Posterior vena cava (tissue), 2 donors: ENCODE measurements at regions not wholly inside any gene's neighbourhood (a gene's known extent, or its start where the extent isn't known, plus 50 kb on each side); places are given as distances from the start of the nearest gene placed in this dataset.

ENCODE experiments used
- DNase-seq: peaks from one replicate; pipeline ENCODE4 v3.0.0-alpha.2; 2020; ENCODE audit warnings: low spot score
- intact Hi-C, 2 donors: fragments of 100-400 bp; cut with DNase I; formaldehyde crosslinking; loops; one replicate each; pipeline versions ENCODE4 v1.14.1 to v1.14.2; 2022 to 2023
- donor health status: DM: yes; HTN: yes; CAD: no.
- donor health status: DM: yes; HTN: yes; CAD: no.

DNA sequence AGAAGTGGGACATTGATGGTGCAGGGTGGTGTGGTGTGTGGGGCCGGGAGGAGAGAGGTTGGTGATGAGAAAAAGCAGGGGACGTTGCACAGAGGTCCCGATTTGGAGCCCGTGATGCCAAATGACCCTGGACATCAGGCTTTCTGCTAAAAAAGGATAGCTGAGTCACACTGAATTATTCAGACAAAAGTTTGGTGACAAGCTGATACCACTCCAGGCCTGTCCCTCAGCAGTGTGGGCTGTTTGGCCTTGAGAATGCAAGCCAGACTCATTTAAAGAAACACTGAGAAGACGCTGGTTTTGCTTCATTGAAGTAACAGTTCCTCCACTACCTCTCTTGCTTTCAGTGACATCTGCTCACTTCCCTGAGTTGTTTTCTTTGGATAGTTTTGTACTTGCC is 262.1 kb upstream of the PWP1 start:
- intact Hi-C loops, result no loop called here
- DNase-seq, result no peak

DNA sequence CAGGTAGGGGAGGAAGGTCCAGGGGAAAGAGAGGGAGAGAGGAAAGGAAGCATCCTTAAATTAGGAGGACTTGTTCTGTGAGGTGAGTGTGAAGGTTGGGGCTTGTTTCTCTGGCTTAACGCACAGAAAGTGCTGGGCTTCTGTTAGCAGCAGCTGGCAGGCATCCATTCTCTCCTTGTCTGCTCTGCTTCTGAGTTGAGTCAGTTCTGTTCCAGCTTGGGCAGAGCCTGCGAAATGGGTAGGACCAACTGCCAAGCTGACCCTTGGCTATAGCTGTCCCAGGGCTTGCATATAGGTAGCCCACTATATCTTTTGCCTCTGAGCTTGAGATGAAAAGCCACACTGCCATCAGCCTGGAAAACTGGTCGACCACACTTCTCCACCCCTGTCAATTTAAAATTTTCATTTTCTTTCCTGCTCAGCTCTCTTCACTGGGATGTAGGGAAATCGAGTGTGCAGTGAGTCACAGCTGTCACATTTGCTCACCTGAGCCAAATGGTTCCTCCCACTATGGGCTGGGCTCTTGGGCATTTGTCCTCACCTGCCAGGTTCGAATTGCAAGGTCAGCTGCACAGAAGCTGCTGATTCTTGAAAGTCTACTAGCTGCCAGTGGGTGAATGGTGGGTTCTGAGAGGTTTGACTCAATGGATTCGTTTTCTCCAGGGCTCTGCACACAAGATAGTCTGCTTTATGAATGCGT is 256.4 kb upstream of the PWP1 start:
- intact Hi-C loops, result no loop called here

DNA sequence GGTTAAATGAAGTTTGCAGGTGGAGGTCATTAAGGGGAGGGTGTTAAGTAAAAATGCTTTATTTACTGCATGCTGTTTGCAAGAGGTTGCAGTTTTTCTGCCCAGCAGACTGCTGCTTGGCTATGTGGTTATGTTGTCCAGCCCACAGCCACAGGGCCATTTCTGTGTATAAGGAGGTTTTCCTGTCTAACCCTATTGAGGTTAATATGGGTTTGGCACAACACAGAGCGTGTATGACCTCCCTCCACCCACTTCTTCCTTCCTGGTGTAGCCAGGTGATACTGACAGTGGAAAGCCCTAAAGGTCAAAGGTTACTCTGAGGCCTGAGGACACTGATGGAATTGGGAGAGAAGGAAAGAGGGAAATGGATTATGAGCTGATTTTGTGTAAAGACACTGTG is 253.7 kb upstream of the PWP1 start:
- no peak for DNase-seq
- intact Hi-C loops, result no loop called here

More for the DNA sequence above, 256.4 kb upstream of the PWP1 start:
- no peak for DNase-seq

DNA sequence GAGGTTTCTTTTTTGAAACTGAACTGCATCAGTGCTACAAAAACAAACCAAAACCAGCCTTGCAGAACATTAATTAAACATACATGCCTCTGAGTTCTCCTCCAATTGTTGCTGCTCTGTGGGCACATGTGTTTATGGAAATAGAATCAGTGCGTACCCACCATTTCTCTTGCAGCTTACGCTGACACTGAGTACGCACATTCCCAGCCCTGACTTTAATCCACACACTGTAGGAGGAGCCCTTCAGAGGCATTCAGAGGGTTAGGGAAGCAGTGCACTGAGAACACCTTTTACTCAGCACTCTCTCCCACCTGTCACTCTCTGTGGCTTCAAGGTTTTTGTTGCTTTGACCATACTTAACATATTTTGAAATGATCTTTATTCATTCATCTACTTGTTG is 250.5 kb upstream of the PWP1 start:
- no peak for DNase-seq
- intact Hi-C loops, result no loop called here

DNA sequence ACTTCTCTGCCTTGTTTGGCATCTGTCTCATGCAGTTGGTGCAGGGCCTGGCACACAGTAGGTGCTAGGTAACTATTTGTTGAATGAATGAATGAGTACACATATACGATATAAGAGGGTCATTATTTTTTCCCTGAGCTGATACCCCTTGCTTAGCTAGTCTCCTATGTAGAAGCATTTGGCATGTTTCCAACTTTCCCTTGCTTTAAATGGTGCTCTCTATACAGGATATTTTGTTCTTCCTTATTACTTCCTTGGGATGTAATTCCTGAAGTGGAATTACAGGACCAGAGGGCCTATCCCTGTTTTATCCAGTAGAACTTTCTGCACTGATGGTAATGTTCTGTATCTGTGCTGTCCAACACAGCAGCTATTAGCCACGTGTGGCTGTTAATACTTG is 250.1 kb upstream of the PWP1 start:
- no peak for DNase-seq
- intact Hi-C loops, result no loop called here

DNA sequence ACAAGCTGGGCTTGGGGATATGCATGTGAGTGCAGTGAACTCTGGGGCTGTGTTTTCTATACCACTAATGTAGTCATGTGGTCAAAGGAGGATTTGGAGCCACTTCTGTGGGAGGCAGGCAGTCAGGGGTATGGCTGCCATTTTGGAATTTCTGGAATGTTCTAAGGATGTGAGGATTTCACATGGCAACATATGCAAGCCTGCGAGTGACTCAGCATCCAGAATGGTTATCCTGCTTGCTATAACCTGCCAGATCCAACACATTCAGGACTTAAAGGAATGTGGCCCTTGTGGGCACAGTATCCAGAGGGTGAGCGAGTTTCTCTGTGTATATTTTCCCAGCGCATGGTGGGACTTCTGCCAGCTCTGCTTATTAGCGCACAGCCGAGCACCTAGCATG is 249.2 kb upstream of the PWP1 start:
- intact Hi-C loops, result no loop called here
- no peak for DNase-seq

DNA sequence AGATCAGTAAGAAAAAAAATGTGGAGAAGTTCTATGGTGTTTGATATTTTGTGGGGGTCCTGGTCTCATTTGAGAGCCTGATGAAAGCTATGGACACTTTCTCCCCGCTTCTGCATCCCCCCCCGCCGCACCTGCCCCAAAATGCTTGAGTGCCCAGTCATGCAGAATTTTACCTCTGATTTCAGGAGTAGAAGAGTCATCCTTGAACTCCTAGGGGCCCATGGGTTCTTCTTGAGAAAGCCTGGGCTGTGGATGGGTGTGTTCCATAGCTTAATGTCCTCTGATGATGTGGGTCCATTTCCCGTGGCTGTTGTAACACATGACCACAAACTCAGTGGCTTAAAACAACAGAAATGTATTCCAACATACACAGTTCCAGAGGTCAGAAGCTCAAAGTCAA is 248.8 kb upstream of the PWP1 start:
- intact Hi-C loops, result no loop called here
- no peak for DNase-seq

GRCh38 chr12:107437954-107438353 is 247.6 kb upstream of the PWP1 start:
- DNase-seq, result no peak
- intact Hi-C loops, result no loop called here

- no peak for DNase-seq
- intact Hi-C loops, result no loop called here
Observed at GRCh38 chr12:107439026-107439738, 246.4 kb upstream of the PWP1 start.

GRCh38 chr12:107440606-107441005 is 245.0 kb upstream of the PWP1 start:
- no peak for DNase-seq
- intact Hi-C loops, result loop anchor here in 1 of 2 donors (10.0 kb wide), 1 partner anchor 674 kb away; no protein-coding TSS in a partner anchor

DNA sequence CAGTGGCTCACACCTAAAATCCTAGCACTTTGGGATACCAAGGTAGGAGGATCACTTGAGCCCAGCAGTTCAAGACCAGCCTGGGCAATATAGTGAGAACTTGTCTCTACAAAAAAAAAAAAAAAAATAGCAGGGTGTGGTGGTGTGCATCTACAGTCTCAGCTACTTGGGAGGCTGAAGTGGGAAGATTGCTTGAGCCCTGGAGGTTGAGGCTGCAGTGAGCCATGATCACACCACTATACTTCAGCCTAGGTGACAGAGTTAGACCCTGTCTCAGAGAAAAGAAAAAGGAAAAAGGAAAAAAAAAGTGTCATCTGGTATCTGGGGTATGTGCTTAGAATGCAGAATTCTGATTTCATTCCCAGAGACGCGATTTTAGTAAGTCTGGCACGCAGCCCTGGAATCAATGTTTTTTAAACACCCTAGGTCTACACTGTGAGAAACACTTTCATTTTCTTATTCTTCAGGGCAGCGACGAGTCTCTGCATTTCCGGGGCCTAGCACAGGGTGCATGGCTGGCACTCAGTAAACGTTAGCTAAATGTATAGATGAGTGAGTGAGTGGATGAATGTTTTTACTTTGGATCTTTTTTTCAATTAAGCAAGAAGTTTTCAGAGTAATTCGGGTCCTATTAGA is 243.8 kb upstream of the PWP1 start:
- intact Hi-C loops, result loop anchor here in 1 of 2 donors (10.0 kb wide), 1 partner anchor 673 kb away; no protein-coding TSS in a partner anchor
- DNase-seq, result no peak

DNA sequence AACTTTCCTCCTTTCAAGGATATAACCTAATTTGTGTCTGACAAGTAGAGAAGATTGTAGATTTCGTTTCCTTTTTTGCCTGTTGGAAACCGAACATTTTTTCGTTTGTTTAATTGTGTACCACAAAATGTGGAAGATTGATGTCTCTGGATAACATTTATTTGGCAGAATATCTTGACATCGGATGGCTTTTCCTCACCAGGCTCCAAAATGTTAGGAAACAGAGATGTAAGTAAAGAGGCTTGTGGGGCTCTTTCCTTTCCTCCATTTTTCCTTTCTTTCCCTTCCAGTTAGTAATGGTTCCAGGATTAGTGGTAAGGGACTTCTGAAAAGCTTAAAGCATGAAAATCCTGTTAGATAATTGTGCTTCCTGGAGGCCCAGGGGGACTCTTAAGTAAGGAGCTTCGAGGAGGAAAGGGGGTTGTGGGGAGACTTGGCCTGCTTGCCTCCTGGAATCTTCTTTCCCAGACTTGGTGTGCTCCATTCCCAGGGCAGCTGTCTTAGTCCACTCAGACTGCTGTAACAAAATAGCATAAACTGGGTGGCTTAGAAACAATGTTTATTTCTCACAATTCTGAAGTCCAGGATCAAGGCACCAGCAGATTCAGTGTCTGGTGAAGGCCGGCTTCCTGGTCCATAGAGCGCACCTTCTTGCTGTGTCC is 243.1 kb upstream of the PWP1 start:
- DNase-seq, result no peak
- intact Hi-C loops, result loop anchor here in 1 of 2 donors (10.0 kb wide), 1 partner anchor 672 kb away; no protein-coding TSS in a partner anchor

DNA sequence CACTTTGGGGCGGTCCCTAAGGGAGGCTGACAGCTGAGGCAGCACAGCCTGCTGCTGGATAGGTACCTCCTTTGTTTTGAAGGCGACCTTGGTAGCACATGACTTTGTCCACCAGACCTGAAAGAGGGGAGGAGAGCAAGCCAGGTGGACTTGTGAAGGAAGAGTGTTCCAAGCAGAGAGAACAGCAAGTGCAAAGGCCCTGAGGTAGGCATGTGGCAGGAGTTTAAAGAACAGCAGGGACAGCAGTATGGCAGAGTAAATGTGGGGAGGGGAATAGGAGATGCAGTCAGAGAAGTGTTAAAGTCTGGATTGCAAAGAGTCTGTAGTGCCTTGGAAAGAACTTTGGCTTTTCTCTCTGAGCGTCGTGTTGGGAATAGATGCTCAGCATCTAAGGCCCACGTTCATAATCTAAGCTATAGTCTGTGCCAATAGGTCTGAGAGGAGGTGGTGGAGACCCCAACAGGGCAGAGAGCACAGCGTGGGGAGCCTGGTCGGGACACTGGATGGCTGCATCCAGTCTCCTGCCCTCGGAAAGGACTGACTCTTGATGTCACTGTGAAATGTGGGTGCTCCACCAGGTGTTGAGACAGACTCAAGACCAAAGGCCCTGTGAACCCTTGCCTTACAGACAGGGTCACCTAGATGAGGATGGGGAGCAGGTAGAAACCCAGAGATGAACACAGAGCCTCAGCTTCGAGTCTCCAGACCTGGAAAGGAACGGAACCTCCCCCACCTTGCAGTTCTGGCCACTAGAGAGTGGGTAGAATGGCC is 242.1 kb upstream of the PWP1 start:
- DNase-seq, result no peak
- intact Hi-C loops, result loop anchor here in 1 of 2 donors (10.0 kb wide), 1 partner anchor 671 kb away; no protein-coding TSS in a partner anchor

DNA sequence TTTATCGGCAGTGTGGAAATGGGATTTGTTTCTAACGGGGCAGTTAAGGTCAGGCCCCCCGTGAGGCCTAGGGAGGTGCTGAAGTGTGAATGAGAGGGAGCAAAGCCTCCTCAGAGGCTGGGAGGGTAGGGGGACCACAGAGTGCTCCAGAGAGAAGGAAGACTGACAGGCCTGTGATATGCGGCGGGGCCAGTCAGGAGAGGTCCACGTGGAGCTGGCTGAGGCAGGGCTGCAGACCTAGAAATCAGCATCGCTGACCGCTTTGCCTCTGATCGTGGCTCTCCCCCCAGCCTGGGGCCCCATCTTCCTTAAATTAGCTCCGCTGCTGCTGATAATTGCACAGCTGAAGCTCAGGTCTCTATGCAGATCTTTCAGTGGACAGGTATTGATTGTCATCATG is 240.8 kb upstream of the PWP1 start:
- intact Hi-C loops, result loop anchor here in 1 of 2 donors (10.0 kb wide), 1 partner anchor 670 kb away; no protein-coding TSS in a partner anchor

GRCh38 chr12:107446476-107446875 is 239.1 kb upstream of the PWP1 start:
- DNase-seq, result no peak
- intact Hi-C loops, result loop anchor here in 1 of 2 donors (10.0 kb wide), 1 partner anchor 668 kb away; no protein-coding TSS in a partner anchor

More for the DNA sequence above, 240.8 kb upstream of the PWP1 start:
- DNase-seq, result no peak

GRCh38 chr12:107447336-107447735 is 238.3 kb upstream of the PWP1 start:
- DNase-seq, result no peak
- intact Hi-C loops, result loop anchor here in 1 of 2 donors (10.0 kb wide), 1 partner anchor 667 kb away; no protein-coding TSS in a partner anchor

GRCh38 chr12:107448198-107448597 is 237.4 kb upstream of the PWP1 start:
- intact Hi-C loops, result loop anchor here in 1 of 2 donors (10.0 kb wide), 1 partner anchor 667 kb away; no protein-coding TSS in a partner anchor

DNA sequence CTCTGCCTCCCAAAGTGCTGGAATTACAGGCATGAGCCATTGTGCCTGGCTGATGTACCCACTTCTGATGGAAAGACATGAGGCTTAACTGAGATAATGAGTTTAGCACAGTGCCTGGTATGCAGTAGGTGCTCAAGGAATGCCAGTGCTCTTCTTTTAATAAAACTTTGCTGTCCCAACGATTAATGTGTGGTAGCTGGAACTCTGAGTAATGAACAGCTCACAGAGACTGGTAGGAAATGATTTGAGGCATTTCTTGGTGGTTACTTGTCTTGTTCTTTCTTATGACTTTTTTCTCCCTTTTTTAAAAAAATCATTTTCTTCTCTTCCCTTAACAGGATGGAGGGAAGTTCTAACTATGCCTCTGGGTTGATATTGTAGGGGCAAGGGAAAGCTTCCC is 235.7 kb upstream of the PWP1 start:
- no peak for DNase-seq
- intact Hi-C loops, result loop anchor here in 1 of 2 donors (10.0 kb wide), 1 partner anchor 665 kb away; no protein-coding TSS in a partner anchor

More at GRCh38 chr12:107448198-107448597, 237.4 kb upstream of the PWP1 start:
- no peak for DNase-seq

DNA sequence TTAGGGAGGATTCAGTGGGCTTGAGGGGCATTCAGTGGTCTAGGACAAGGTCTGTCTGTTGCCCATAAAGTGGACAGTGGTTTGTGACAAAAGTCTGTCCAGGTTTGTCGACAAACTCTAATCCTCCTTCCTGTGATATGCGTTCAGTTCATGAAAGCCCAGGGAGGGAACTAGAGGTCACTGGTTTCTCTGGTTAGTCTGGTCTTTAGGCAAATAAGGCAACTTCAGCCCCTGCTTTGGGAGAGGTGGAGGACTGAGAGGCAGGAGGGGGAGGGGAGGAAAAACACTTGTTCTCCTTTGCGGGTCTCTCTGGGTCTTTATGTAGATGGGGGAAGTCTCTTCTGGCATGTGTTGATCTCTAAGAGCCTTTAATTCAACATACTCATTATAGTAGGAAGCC is 235.1 kb upstream of the PWP1 start:
- intact Hi-C loops, result no loop called here
- DNase-seq, result no peak
